NB4 (cell line): ENCODE measurements at regions not wholly inside any gene's neighbourhood (a gene's known extent, or its start where the extent isn't known, plus 50 kb on each side); places are given as distances from the start of the nearest gene placed in this dataset.

Experiments used
- POLR2A ChIP-seq: IDR thresholded peaks from 2 replicates; pipeline ENCODE4 v1.6.1; 2011; ENCODE audit warnings: mild to moderate bottlenecking; ENCODE audit not compliant: insufficient read length; ENCODE audit errors: extremely low read depth
- TF ChIP-seq, protein P1 (sequence below): IDR thresholded peaks from one replicate; pipeline ENCODE4 v1.5.1; 2012; ENCODE audit warnings: low read depth, low read length

DNA sequence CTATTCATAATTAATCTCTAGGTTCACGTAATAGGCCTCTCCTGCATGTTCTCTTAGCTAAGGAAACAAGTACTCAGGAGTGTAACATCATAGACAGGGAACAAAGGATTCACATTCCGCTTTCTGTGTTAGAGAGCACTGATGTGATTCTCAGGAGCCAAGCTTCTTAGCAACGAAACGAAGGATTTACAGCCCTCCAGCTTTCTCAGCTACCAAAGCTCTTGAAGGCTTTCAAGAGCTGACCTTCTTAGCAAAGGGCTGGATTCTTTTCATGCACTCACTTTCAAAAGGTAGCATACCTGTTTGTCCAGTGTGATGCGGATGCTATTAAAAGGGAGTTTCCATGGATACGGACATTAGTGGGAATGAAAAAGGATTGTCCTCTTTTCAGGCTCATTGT lies 107.4 kb downstream of the TUSC1 start:
- TF ChIP-seq, protein P1, sequence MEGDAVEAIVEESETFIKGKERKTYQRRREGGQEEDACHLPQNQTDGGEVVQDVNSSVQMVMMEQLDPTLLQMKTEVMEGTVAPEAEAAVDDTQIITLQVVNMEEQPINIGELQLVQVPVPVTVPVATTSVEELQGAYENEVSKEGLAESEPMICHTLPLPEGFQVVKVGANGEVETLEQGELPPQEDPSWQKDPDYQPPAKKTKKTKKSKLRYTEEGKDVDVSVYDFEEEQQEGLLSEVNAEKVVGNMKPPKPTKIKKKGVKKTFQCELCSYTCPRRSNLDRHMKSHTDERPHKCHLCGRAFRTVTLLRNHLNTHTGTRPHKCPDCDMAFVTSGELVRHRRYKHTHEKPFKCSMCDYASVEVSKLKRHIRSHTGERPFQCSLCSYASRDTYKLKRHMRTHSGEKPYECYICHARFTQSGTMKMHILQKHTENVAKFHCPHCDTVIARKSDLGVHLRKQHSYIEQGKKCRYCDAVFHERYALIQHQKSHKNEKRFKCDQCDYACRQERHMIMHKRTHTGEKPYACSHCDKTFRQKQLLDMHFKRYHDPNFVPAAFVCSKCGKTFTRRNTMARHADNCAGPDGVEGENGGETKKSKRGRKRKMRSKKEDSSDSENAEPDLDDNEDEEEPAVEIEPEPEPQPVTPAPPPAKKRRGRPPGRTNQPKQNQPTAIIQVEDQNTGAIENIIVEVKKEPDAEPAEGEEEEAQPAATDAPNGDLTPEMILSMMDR: no peak
- no peak for TF ChIP-seq POLR2A
